ENCODE measurements at regions not wholly inside any gene's neighbourhood (a gene's known extent, or its start where the extent isn't known, plus 50 kb on each side); places are given as distances from the start of the nearest gene placed in this dataset.

GRCh38 chr2:123485056-123485455, 540.0 kb upstream of the CNTNAP5 start:
- no peak for TF ChIP-seq CTCF (IDR thresholded peaks at IDR 0.05; ENCODE audit: borderline replicate concordance, extremely low read depth, insufficient read depth)
- Histone ChIP-seq H3K27ac (ENCODE audit: low read depth in 2 of 2, low read length in 2 of 2) (no peak overlapping the region), H3K9me3 (ENCODE audit: control insufficient read depth in 2 of 3, insufficient read depth in 1 of 3, low read length in 3 of 3) (no peaks in the 10 kb centered on the region), H3K4me1 (ENCODE audit: control insufficient read depth in 2 of 3, insufficient read depth in 2 of 3, low read depth in 1 of 3, low read length in 3 of 3) (no peaks in the 10 kb centered on the region), H3K9ac (ENCODE audit: low read length in 3 of 3) (no peak overlapping the region), H3K4me3 (ENCODE audit: low read length in 3 of 3) (no peak overlapping the region), H3K36me3 (ENCODE audit: control insufficient read depth in 2 of 3, insufficient read depth in 3 of 3, low read length in 3 of 3) (no peaks in the 10 kb centered on the region), H3K27me3 (ENCODE audit: control insufficient read depth, insufficient read depth, low read length) (no peaks in the 10 kb centered on the region)
- DNase-seq, result no peak
- no peak for FAIRE-seq
- intact Hi-C loops (cut with DNase I), result no loop called here

GRCh38 chr2:123493687-123494086, 531.4 kb upstream of the CNTNAP5 start:
- no peak overlapping the region for H3K9ac ChIP-seq (ENCODE audit: low read length in 3 of 3)
- H3K9me3 ChIP-seq (ENCODE audit: control insufficient read depth in 2 of 3, insufficient read depth in 1 of 3, low read length in 3 of 3), result peaks cover 0 to 5% (median 0%) of the 10 kb centered on the region in 3 donors
- FAIRE-seq, result no peak
- no peaks in the 10 kb centered on the region for H3K4me1 ChIP-seq (ENCODE audit: control insufficient read depth in 2 of 3, insufficient read depth in 2 of 3, low read depth in 1 of 3, low read length in 3 of 3)
- H3K4me3 ChIP-seq (ENCODE audit: low read length in 3 of 3), result no peak overlapping the region
- no peak for DNase-seq
- no peak overlapping the region for H3K27ac ChIP-seq (ENCODE audit: low read depth in 2 of 2, low read length in 2 of 2)
- H3K36me3 ChIP-seq (ENCODE audit: control insufficient read depth in 2 of 3, insufficient read depth in 3 of 3, low read length in 3 of 3), result no peaks in the 10 kb centered on the region
- TF ChIP-seq CTCF (IDR thresholded peaks at IDR 0.05; ENCODE audit: borderline replicate concordance, extremely low read depth, insufficient read depth), result no peak
- intact Hi-C loops (cut with DNase I), result no loop called here
- no peaks in the 10 kb centered on the region for H3K27me3 ChIP-seq (ENCODE audit: control insufficient read depth, insufficient read depth, low read length)

GRCh38 chr2:123495241-123495640, 529.8 kb upstream of the CNTNAP5 start:
- no peak for FAIRE-seq
- Histone ChIP-seq H3K36me3 (ENCODE audit: control insufficient read depth in 2 of 3, insufficient read depth in 3 of 3, low read length in 3 of 3) (no peaks in the 10 kb centered on the region), H3K4me1 (ENCODE audit: control insufficient read depth in 2 of 3, insufficient read depth in 2 of 3, low read depth in 1 of 3, low read length in 3 of 3) (no peaks in the 10 kb centered on the region), H3K9ac (ENCODE audit: low read length in 3 of 3) (no peak overlapping the region), H3K4me3 (ENCODE audit: low read length in 3 of 3) (no peak overlapping the region), H3K9me3 (ENCODE audit: control insufficient read depth in 2 of 3, insufficient read depth in 1 of 3, low read length in 3 of 3) (peaks cover 0 to 5% (median 0%) of the 10 kb centered on the region in 3 donors), H3K27ac (ENCODE audit: low read depth in 2 of 2, low read length in 2 of 2) (no peak overlapping the region), H3K27me3 (ENCODE audit: control insufficient read depth, insufficient read depth, low read length) (no peaks in the 10 kb centered on the region)
- no peak for TF ChIP-seq CTCF (IDR thresholded peaks at IDR 0.05; ENCODE audit: borderline replicate concordance, extremely low read depth, insufficient read depth)
- DNase-seq, result no peak
- intact Hi-C loops (cut with DNase I), result no loop called here

GRCh38 chr2:123500346-123500745, 524.7 kb upstream of the CNTNAP5 start:
- DNase-seq (no peak), FAIRE-seq (no peak)
- H3K36me3 ChIP-seq (ENCODE audit: control insufficient read depth in 2 of 3, insufficient read depth in 3 of 3, low read length in 3 of 3), result no peaks in the 10 kb centered on the region
- no peak overlapping the region for H3K9ac ChIP-seq (ENCODE audit: low read length in 3 of 3)
- no peak overlapping the region for H3K4me3 ChIP-seq (ENCODE audit: low read length in 3 of 3)
- H3K4me1 ChIP-seq (ENCODE audit: control insufficient read depth in 2 of 3, insufficient read depth in 2 of 3, low read depth in 1 of 3, low read length in 3 of 3), result no peaks in the 10 kb centered on the region
- no peak for TF ChIP-seq CTCF (IDR thresholded peaks at IDR 0.05; ENCODE audit: borderline replicate concordance, extremely low read depth, insufficient read depth)
- intact Hi-C loops (cut with DNase I), result no loop called here
- no peaks in the 10 kb centered on the region for H3K27me3 ChIP-seq (ENCODE audit: control insufficient read depth, insufficient read depth, low read length)
- no peaks in the 10 kb centered on the region for H3K9me3 ChIP-seq (ENCODE audit: control insufficient read depth in 2 of 3, insufficient read depth in 1 of 3, low read length in 3 of 3)
- no peak overlapping the region for H3K27ac ChIP-seq (ENCODE audit: low read depth in 2 of 2, low read length in 2 of 2)
